IPS-15b (cell line): ENCODE measurements at regions not wholly inside any gene's neighbourhood (a gene's known extent, or its start where the extent isn't known, plus 50 kb on each side); places are given as distances from the start of the nearest gene placed in this dataset.

ENCODE experiments used
- H3K27me3 ChIP-seq: one replicate; pipeline ENCODE4 v1.6.1; 2013; ENCODE audit warnings: low read length; ENCODE audit not compliant: control insufficient read depth, insufficient read depth
- H3K36me3 ChIP-seq: one replicate; pipeline ENCODE4 v1.6.1; 2013; ENCODE audit warnings: low read length; ENCODE audit not compliant: control insufficient read depth, insufficient read depth
- H3K4me1 ChIP-seq: one replicate; pipeline ENCODE4 v1.6.1; 2013; ENCODE audit warnings: mild to moderate bottlenecking, low read length; ENCODE audit not compliant: control insufficient read depth, insufficient read depth
- H3K4me3 ChIP-seq: one replicate; pipeline ENCODE4 v1.5.1; 2013; ENCODE audit warnings: low read depth, low read length
- H3K9ac ChIP-seq: one replicate; pipeline ENCODE4 v1.6.1; 2013; ENCODE audit warnings: low read depth, mild to moderate bottlenecking, low read length
- H3K9me3 ChIP-seq: one replicate; pipeline ENCODE4 v1.6.1; 2013; ENCODE audit warnings: mild to moderate bottlenecking, low read length; ENCODE audit not compliant: control insufficient read depth, insufficient read depth

DNA sequence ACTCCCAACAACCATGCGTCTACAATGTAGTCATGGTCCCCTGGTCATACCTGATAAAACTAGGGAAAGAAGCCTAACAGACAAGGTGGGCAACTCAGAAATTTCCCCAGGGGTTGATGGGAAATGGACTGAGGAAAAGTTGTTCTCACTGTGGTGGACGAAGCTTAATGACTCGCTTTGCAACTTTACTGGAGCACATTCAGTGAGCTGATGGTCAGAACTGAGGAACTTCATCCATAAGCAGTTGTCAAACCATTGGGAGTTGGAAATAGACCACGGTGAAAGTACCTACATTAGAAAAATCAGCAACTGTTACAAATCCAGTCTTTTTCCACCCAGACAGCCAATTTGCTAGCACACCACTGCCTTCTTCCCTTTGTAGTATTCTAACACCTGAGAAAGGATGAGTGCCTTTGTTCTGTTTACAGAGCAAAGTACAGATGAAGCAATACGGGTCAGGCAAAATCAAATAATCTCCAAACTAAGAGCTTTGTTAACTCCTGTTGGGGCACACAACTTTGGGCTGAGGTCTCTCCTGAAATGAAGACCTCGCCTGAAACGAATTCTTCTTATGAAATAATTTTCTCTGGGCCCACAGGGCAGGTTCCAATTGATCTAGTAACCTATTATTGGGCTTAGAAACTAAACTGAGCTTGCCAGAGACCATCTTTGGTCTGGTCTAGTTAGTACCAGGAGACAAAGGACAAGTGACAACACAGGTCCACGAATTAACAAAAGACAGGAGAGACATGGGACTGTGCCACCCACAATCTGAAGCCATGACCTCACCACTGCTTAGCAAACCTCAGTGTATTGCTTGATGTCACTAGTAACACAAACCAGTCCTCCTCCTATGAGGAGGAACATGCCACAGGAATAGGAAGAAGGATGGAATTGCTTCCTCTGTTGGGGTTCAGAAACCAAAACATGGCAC, 58.9 kb upstream of the NFKB1 start:
- no peaks in the 10 kb centered on the region for H3K36me3 ChIP-seq
- no peaks in the 10 kb centered on the region for H3K9me3 ChIP-seq
- no peaks in the 10 kb centered on the region for H3K27me3 ChIP-seq
- no peaks in the 10 kb centered on the region for H3K4me1 ChIP-seq
- no peak overlapping the region for H3K9ac ChIP-seq
- H3K4me3 ChIP-seq = no peak overlapping the region

GRCh38 chr4:102444752-102445151, 56.4 kb upstream of the NFKB1 start:
- no peak overlapping the region for H3K4me3 ChIP-seq
- no peak overlapping the region for H3K9ac ChIP-seq

GRCh38 chr4:102445213-102445612, 55.9 kb upstream of the NFKB1 start:
- H3K27me3 ChIP-seq = no peaks in the 10 kb centered on the region
- no peaks in the 10 kb centered on the region for H3K36me3 ChIP-seq
- no peaks in the 10 kb centered on the region for H3K9me3 ChIP-seq
- H3K9ac ChIP-seq = no peak overlapping the region
- H3K4me1 ChIP-seq = no peaks in the 10 kb centered on the region
- H3K4me3 ChIP-seq = no peak overlapping the region

More at GRCh38 chr4:102444752-102445151, 56.4 kb upstream of the NFKB1 start:
- Histone ChIP-seq H3K4me1 (no peaks in the 10 kb centered on the region), H3K36me3 (no peaks in the 10 kb centered on the region), H3K27me3 (no peaks in the 10 kb centered on the region), H3K9me3 (no peaks in the 10 kb centered on the region)

DNA sequence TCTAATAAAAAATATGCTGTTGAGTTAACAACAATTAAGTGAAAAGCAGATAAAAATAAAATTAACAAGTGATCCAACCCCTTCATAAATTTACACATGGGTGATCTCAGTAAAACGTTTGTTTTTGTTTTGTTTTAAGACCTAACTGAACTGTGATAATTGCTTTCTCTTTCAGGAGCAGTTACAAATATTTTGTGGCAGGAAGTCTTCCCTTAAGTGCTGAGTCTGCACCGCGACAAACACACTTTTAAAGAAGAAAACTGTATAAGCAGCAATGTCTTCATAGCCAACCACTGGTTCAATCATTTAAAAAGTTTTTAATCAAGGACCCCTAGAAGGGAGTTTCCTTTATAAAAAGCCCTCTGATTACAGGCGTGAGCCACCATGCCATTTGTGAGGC, 53.7 kb upstream of the NFKB1 start:
- no peaks in the 10 kb centered on the region for H3K4me1 ChIP-seq
- no peak overlapping the region for H3K9ac ChIP-seq
- H3K27me3 ChIP-seq = no peaks in the 10 kb centered on the region
- H3K9me3 ChIP-seq = no peaks in the 10 kb centered on the region
- H3K4me3 ChIP-seq = no peak overlapping the region
- H3K36me3 ChIP-seq = no peaks in the 10 kb centered on the region

DNA sequence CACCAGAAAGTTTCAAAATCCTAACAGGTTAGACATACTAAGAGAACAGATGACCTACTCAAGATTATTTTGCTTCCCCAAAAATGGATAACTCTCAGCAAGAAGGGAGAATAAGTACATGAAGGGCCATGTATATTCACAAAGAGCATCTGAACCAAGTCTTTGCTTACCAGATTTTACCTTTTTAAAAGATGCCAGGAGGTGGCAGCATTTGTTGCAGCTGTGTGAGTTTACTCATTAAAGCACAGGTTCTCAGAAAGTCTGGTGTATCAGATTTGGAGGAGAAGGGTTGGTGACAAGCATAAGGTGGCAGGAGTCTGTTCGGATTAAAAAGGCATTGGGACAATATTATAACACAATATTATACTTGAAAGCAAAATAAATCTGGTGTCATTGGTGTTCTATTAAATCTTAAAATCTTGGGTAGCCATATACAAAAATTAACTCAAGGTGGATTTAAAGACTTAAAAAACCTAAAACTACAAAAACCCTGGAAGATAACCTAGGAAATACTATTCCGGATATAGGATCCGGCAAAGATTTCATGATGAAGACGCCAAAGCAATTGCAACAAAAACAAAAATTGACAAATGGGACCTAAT, 51.3 kb upstream of the NFKB1 start:
- H3K9me3 ChIP-seq = no peaks in the 10 kb centered on the region
- H3K9ac ChIP-seq = no peak overlapping the region
- H3K27me3 ChIP-seq = no peaks in the 10 kb centered on the region
- no peak overlapping the region for H3K4me3 ChIP-seq
- no peaks in the 10 kb centered on the region for H3K36me3 ChIP-seq
- no peaks in the 10 kb centered on the region for H3K4me1 ChIP-seq

DNA sequence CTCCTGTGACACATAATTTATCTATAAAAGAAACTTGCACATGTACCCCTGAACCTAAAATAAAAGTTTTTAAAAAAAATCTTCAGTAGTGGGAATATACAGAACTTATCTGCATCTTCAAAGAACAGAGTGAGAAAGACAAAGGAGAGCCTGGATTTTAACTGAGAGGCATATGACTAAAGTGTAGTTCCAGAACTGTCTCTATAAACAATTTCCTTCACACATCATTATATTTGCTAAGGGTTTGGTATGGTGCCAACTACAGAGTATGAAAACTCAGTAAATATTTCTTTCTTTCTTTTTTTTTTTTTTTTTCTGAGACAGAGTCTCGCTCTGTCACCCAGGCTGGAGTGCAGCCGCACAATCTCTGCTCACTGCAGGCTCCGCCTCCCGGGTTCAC, 49.9 kb upstream of the NFKB1 start:
- H3K4me3 ChIP-seq = no peak overlapping the region
- H3K9me3 ChIP-seq = no peaks in the 10 kb centered on the region
- no peak overlapping the region for H3K9ac ChIP-seq
- no peaks in the 10 kb centered on the region for H3K36me3 ChIP-seq
- H3K27me3 ChIP-seq = no peaks in the 10 kb centered on the region
- H3K4me1 ChIP-seq = no peaks in the 10 kb centered on the region
